ENCODE measurements at regions not wholly inside any gene's neighbourhood (a gene's known extent, or its start where the extent isn't known, plus 50 kb on each side); places are given as distances from the start of the nearest gene placed in this dataset.
A peak's percentile ranks its signal among the peaks of the same experiment; 100 is the strongest.
"Not testable (repeated sequence)": the region's sequence is repeated elsewhere in the genome, so short reads cannot be mapped to it uniquely, and the experiment has no call there.

DNA sequence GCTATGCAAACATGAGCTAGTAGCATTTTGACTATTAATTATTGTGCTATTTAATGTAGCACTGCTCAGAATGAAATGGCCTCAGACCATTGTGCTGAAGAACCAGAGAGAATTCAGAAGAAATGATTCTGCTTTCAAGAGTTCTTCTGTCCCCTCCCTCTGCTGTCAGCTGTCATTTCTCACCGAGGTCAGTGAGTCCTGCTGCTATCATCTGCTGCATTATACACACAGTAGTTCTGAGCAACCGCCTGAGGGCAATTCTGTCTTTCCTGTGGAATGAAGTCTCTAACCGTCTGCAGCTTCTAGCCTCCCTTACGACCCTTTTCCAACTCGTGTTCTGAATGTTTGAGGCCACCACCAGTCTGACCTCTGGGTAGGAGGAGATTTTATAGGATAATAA is 249.4 kb downstream of the HNRNPD start:
- no peak for ATAC-seq
- intact Hi-C loops (cut with DNase I), result no loop called here
- no peak for DNase-seq

DNA sequence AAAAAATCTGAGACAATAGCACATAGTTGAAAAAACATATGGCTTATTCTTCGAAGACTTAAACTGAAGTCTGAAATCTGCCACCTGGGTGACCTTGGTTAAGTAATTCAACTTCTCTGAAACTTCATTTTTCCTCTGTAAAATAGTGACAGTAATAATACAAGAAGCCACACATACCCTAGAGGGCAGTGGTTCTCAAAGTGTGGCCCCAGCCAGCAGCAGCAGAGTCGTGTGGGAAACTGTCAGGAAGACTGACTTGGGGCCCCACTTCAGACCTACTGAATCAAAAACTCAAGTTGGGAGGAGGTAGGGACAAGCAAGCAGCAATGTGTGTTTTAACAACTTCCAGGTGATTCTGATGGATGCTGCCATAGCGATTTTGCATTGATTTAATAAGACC is 249.9 kb downstream of the HNRNPD start:
- no peak for DNase-seq
- no peak for ATAC-seq
- intact Hi-C loops (cut with DNase I), result no loop called here

DNA sequence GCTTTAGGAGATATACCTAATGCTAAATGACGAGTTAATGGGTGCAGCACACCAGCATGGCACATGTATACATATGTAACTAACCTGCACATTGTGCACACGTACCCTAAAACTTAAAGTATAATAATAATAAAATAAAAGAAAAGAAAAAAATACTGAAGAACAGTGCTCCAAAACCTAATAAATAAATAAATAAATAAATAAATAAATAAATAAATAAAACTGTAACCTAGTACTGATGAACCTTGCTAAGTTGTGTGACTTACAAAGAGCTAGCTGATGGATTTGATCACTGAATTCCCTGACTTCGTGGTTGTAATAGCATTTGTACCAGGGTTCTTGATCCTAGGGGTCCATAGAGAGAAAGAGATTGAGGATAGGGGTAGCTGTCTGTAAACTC is 258.6 kb downstream of the HNRNPD start:
- DNase-seq; ATAC-seq; intact Hi-C loops (cut with DNase I): not testable (repeated sequence)

DNA sequence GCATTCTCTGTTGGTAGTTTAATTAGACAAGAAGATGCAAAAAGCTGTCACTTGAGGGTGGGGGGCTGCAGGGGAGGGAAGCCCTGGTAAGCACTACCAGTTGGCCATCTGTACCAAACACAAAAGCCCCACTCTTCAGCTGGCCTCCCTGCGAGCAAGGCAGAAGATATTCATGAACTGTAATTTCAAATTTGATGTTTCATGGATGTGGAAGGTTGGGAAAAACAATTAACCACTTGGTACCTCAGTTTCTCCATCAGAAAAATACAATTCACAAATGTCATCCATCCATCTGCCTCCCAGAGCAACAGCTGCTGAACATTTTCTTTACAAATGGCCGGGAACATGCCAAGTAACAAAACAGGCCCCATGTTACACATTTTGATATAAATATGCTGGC is 265.3 kb downstream of the HNRNPD start:
- no peak for ATAC-seq
- no peak for DNase-seq
- intact Hi-C loops (cut with DNase I), result no loop called here

DNA sequence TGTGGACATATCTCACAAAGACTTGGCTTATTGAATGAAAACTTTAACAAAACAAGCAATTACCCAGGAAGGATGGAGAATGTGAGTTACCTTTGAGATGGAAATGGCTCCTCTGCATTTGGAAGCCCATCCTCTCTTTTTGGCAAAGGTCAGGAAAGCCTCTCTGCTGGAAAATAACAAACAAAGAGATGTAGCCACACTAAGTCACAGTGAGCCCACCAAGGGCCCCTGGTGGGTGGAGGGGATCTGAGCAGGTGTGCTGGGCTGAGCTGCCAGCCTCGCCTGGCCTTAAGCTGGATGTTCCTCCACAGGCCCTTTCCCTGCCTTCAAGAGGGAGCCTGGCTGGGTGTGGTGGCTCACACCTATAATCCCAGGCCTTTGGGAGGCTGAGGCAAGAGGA is 269.2 kb downstream of the HNRNPD start:
- ATAC-seq (no peak), DNase-seq (no peak)
- intact Hi-C loops (cut with DNase I), result no loop called here

DNA sequence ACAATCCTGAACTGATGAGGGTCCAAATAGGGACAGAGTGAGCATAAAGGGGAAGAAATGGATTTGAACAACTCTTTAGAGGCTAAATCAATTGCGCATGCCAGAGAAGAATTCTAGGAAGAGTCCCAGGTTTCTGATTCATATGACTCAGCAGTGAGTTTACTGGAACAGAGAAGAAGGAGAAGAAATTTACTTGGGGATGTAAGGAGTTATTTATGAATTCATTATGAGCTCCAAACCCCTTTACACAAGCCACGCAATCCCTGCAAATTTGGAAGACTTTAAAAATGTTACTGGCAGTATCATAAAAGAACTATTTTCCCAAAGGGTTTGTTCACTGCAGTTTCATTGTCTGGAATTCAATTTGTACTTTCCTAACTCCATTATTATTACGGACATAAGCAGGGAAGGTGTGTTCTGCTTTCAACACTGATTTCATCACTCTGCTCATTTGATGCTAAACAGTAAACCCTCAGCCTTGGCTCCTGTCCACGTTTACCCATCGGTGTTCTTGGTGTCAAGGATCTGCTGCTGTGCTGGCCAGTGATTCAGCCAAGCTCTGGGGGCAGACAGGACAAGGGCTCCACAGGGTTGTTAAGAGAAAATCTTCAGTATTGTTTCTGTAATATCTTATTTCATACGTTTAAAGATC is 273.7 kb downstream of the HNRNPD start:
- intact Hi-C loops (cut with DNase I), result no loop called here
- DNase-seq (no peak), ATAC-seq (no peak)

DNA sequence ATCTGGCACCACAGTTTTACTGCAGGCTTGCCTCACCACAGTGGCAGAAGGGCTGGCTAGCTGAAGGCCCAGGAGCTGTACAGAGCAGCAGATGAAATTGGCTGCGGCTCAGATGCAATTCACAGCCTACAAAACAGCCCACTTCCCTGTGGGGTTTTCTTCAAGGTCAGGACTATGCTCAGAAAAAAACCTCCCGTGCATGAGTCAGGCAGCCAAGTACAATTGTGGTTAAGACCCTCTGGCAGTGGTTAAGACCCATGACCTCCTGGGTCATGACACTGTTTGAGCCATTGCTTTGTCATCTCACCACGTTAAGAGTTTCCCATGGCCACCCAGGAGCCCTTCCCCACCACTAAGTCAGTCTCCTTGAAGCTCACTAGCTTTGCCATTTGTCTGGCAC is 276.3 kb downstream of the HNRNPD start:
- ATAC-seq (no peak), DNase-seq (no peak)
- intact Hi-C loops (cut with DNase I), result no loop called here

DNA sequence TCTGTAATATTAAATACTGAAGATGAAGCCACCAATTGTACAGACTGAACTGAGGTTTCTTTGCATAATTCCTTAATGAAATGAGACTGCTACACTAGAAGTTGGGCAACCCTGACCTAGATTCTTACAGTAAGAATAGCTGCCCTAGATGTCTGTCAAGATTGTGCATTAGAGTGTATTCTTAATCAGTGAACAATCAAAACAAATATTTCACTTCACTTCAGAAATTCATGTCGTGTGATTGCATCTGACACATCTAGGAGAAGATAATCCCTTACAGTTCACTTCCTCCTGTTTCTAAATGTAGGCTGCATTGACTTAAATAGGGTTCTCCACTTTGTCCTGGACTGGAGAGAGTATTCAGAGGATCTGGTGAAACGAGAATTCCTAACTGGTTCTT is 283.1 kb downstream of the HNRNPD start:
- DNase-seq (no peak), ATAC-seq (no peak)
- intact Hi-C loops (cut with DNase I), result no loop called here

DNA sequence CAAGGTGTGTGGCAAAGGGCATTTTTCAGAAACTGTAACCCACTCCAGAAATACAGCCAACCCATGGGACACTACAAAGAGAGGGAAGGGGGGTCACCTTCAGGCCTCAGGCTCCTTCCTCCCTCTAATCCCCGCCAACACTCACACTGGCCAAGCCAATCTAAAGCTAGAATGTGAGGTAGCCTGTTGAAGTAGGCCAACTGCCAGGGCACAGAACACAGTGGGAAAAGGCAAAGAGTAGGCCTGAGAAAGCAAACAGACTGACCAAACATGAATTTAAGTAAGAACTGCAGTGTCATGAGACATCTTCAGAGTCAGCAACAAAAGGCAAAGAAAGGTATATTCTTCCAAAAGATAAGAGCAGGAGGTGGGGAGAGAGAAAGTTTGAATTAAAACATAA is 289.0 kb downstream of the HNRNPD start:
- DNase-seq, result peak; percentile 61
- ATAC-seq, result no peak
- intact Hi-C loops (cut with DNase I), result no loop called here

DNA sequence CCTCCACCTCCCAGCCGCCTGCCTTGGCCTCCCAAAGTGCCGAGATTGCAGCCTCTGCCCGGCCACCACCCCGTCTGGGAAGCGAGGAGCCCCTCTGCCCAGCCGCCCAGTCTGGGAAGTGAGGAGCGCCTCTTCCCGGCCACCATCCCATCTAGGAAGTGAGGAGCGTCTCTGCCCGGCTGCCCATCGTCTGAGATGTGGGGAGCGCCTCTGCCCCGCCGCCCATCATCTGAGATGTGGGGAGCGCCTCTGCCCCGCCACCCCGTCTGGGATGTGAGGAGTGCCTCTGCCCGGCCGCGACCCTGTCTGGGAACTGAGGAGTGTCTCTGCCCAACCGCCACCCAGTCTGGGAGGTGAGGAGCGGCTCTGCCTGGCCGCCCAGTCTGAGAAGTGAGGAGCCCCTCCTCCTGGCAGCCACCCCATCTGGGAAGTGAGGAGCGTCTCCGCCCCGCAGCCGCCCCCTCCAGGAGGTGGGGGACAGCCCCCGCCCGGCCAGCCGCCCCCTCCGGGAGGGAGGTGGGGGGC is 296.3 kb downstream of the HNRNPD start:
- DNase-seq; intact Hi-C loops (cut with DNase I); ATAC-seq: not testable (repeated sequence)

DNA sequence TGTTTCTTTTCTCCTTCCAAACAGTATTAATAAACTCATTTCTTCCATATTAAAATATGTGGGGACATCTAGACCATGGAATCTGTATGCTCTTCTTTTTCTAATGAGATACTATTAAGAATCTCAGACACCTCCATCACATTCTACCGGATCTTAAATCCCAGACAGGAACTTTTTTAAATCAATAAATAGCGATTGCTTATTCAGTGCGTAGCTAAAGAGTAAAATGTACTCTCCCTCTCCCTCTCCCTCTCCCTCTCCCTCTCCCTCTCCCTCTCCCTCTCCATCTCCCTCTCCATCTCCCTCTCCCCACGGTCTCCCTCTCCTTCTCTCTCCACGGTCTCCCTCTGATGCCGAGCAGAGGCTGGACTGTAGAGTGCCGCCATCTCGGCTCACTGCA is 297.0 kb downstream of the HNRNPD start:
- ATAC-seq (no peak), DNase-seq (no peak)
- intact Hi-C loops (cut with DNase I), result no loop called here

DNA sequence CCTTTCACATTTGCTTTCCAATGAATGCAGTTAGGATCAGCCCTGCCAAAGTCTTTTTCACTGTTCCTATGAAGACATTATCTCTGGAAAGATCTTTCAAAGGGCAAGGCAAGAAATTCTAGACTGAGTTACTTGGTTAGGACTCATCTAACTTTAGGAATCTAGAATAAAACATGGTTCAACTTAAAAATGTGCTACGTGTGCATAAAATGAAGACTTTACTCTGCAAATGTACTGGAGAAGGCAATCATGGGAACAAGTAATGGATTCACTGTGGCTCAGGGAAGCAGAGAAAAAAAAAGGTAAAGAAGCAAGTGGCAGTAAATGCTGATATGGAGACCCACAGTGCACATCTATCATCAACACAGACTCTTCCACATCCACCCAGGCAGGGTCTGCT is 297.4 kb downstream of the HNRNPD start:
- intact Hi-C loops (cut with DNase I), result no loop called here
- DNase-seq, result no peak
- no peak for ATAC-seq

DNA sequence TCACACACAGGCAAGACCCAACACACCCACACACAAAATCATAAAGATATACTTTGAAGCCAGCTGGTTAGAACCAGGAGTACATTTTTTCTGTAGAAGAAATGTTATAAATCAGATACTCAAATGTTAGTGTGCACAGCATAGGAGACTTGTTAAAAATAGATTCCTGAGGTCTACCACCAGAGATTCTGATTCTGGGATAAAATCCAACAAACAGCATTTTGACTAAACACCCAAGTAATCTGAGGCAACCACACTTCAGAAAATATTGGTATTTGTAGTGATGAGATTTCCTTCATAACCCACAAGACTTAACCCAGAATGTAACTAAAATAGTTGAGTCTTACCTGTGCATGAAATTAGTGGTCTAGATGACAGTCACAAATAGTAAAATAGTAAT is 301.8 kb downstream of the HNRNPD start:
- intact Hi-C loops (cut with DNase I), result no loop called here
- ATAC-seq, result no peak

DNA sequence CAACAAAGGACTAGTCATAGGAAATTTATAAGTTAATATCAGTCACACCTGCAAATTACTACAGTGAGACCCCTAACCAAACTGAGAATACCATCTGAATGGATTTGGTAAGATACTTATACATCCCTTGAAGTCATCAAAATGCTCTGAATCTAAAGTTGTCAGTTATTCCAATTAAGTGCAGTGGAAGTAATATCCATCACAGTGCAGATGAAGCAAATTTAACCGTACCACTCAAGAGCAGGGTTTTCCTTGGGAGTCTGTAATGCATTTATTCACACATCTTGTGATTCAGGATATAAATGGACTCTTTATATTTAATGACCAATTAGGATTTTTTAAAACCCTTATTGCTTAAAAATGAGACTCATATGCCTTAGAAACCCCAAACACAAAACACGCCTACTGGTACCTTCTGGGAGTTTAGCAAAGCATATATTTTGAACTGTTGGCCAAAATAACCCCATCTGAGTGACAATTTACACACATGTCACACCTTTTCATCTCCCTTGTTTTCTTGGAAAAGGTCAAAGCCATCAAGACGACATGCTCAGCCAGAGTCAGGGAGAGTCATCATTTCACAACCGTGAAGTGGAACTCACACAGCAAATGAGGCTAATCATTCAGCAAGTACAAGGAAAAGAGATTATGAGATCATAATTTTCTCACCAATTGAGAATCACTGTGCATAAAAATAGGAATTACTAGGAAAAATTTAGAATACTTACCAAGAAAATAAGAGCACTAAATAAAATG is 303.7 kb downstream of the HNRNPD start:
- DNase-seq (no peak), ATAC-seq (no peak)
- intact Hi-C loops (cut with DNase I), result no loop called here

More for the DNA sequence above, 301.8 kb downstream of the HNRNPD start:
- no peak for DNase-seq

DNA sequence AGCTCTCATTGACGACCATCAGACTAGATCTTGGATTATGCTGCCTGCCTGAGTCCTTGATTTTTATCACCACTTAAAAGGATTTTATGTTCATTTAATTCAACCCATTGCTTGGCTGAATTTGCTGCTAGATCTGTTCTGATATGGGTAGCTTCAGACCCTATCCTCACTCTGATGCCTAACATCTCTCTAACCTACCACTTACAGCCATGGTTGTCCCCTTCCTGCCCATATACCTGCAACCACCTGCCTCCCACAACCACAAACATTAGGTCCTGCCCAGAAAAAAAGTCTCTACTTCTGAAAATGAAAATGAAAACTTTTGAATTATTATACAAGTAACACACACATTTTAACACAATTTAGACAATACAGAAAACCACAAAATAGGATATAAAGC is 310.8 kb downstream of the HNRNPD start:
- ATAC-seq (no peak), DNase-seq (no peak)
- intact Hi-C loops (cut with DNase I), result no loop called here

DNA sequence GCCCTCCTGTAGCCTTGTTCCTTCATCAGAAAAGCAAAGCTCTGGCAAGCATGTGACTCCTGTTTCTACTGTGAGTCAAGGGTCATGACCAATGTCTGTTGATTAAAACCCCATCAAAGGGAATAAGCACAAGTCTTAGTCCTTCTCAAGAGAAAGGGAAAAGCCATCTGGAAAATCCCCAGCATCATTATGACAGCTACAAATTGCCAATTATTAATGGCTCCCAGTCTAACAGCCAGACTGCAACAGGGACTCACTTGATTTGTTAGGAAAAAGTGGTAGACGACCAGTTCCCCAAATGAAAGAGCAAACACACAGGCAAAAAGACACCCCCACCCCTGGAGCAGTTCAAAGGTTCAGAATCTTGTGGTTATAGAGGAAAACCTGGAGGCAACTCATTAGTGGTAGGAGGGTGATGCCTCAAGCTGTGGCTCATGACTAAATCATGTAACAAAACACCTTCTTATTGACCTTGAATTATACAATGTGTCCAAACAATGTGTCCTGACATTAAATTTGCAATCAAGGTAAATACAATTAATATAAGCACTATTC is 315.7 kb downstream of the HNRNPD start:
- DNase-seq, result no peak
- no peak for ATAC-seq
- intact Hi-C loops (cut with DNase I), result no loop called here

DNA sequence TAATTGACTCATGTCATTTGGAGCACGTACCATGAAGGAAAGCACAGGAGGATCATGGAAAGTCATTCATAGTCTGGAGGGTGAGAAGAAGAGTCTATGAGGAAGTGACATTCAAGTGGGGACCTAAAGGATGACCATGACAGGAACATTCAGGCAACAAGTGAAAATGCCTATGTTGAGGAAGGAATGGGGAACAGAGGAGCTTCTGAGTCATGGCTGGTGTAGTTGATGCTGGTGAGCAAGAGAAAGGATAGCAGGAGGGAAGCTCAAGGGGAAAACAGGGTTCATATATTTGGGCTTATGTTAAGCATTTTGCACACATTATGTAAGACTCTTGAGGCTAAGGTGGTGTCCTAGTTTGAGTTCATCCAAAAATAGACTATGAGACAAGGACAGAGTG is 318.6 kb downstream of the HNRNPD start:
- intact Hi-C loops (cut with DNase I), result no loop called here

DNA sequence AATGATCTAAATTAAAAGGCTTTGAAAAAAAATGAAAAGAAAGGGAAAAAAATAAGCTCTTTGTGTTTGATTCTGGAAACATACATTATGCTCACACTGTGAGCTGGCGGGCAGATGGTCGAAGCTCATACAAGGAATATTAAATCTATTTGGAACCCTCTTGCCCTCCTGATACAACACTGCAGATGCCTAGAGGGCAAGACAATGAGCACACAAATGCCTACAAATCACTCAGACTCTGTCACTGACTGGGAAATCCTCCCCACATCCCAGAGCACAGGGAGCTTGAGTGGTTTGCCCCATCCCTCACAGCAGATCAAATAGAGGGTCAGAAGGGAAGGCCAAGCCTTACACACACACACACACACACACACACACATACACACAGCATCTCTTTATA is 320.4 kb downstream of the HNRNPD start:
- no peak for DNase-seq
- intact Hi-C loops (cut with DNase I), result no loop called here
- no peak for ATAC-seq

More for the DNA sequence above, 318.6 kb downstream of the HNRNPD start:
- no peak for ATAC-seq
- DNase-seq, result no peak

DNA sequence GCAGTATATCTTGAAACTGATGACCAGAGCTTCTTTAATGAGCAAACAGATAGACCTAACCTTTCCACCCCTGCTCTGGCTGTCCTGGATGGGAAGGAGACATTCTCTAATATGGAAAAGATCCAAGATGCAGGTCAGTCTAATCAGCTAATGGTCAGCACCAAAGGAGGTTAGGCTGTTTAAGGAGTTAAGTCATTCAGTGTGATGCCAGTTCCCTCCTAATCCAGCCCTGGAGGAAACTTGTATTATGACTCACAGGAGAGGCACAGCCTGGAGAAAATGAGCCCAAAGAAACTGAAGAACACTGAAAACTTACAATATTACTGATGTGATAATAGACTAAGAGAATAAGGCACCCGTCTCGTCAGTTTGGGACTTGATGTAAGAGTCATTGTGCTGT is 323.0 kb downstream of the HNRNPD start:
- intact Hi-C loops (cut with DNase I), result no loop called here
- no peak for DNase-seq
- ATAC-seq, result peak in 1 of 2 donors; percentile 70

DNA sequence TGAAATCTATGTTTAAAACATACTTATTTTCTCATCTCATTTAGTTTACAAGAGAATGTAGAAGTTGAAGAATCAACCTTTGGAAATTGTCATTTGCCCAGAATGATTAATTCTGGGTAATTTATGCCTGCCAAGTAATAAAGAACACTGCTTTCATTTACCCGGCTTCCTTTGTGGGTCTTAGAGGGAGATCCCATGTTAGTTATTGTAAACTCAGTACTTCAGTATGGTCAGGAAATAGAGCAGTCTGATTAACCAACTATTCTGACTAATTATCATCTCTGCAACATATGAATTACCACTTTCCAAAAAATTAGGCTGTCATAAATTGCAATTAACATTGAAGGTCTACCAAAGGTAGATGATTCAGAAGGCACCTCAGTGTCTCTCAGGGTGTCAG is 324.5 kb downstream of the HNRNPD start:
- no peak for ATAC-seq
- DNase-seq, result no peak
- intact Hi-C loops (cut with DNase I), result no loop called here

DNA sequence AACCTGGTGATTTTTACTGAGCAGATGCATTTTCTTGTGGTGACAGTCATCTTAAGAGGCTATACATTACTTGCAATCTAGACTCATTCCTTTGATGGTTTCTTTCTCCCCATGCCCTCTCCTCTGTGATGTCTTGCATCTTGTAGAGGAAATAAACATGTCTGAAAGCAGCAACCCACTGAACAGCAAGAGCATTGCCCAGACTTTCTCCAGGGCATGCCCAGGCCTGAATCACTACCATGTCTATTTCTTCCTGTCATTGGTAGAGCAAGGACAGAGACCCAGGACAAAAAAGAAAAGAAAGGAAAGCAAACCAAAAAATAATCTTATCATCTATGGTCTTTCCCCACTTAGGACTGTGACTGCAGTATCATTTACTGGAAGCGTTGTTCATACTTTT is 326.1 kb downstream of the HNRNPD start:
- ATAC-seq (no peak), DNase-seq (no peak)
- intact Hi-C loops (cut with DNase I), result no loop called here
